IMR-90 (cell line): ENCODE measurements at regions not wholly inside any gene's neighbourhood (a gene's known extent, or its start where the extent isn't known, plus 50 kb on each side); places are given as distances from the start of the nearest gene placed in this dataset.

ENCODE experiments used
- BHLHE40 ChIP-seq: fragments of 150-350 bp; IDR thresholded peaks from 2 replicates; pipeline ENCODE4 v1.6.1; 2016; ENCODE audit warnings: mild to moderate bottlenecking, low read depth, low read length
- ELK1 ChIP-seq: fragments of 150-350 bp; IDR thresholded peaks from 2 replicates; pipeline ENCODE4 v1.6.1; 2016; ENCODE audit warnings: low read depth, mild to moderate bottlenecking, low read length, moderate library complexity, borderline replicate concordance
- FOS ChIP-seq: fragments of 150-350 bp; IDR thresholded peaks from 2 replicates; pipeline ENCODE4 v1.6.1; 2016; ENCODE audit warnings: low read depth, low read length
- MAFK ChIP-seq: IDR thresholded peaks from 2 replicates; pipeline ENCODE4 v1.6.1; 2012; ENCODE audit warnings: low read depth, low read length, improper control_type of control experiment
- MAZ ChIP-seq: IDR thresholded peaks from 2 replicates; pipeline ENCODE4 v1.6.1; 2012; ENCODE audit warnings: low read depth, mild to moderate bottlenecking, low read length, improper control_type of control experiment, moderate library complexity, borderline replicate concordance
- POLR2A ChIP-seq: IDR thresholded peaks from 2 replicates; pipeline ENCODE4 v1.6.1; 2012; ENCODE audit warnings: mild to moderate bottlenecking, low read depth, low read length
- RAD21 ChIP-seq: IDR thresholded peaks from 2 replicates; pipeline ENCODE4 v1.6.1; 2012; ENCODE audit warnings: low read length, improper control_type of control experiment
- RFX5 ChIP-seq: IDR thresholded peaks from 2 replicates; pipeline ENCODE4 v1.8.0; 2012; ENCODE audit warnings: low read depth, mild to moderate bottlenecking, low read length, moderate library complexity
- TF ChIP-seq, protein P1 (sequence below): conservative IDR thresholded peaks from 2 replicates; pipeline ENCODE4 v1.5.1; 2012; ENCODE audit warnings: mild to moderate bottlenecking, low read depth, low read length, improper control_type of control experiment

GRCh38 chr9:4927701-4928100 lies 57.4 kb upstream of the JAK2 start:
- no peak for TF ChIP-seq ELK1
- TF ChIP-seq, protein P1, sequence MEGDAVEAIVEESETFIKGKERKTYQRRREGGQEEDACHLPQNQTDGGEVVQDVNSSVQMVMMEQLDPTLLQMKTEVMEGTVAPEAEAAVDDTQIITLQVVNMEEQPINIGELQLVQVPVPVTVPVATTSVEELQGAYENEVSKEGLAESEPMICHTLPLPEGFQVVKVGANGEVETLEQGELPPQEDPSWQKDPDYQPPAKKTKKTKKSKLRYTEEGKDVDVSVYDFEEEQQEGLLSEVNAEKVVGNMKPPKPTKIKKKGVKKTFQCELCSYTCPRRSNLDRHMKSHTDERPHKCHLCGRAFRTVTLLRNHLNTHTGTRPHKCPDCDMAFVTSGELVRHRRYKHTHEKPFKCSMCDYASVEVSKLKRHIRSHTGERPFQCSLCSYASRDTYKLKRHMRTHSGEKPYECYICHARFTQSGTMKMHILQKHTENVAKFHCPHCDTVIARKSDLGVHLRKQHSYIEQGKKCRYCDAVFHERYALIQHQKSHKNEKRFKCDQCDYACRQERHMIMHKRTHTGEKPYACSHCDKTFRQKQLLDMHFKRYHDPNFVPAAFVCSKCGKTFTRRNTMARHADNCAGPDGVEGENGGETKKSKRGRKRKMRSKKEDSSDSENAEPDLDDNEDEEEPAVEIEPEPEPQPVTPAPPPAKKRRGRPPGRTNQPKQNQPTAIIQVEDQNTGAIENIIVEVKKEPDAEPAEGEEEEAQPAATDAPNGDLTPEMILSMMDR: no peak
- no peak for TF ChIP-seq RAD21
- TF ChIP-seq BHLHE40: no peak
- TF ChIP-seq RFX5: no peak
- TF ChIP-seq POLR2A: no peak
- TF ChIP-seq FOS: no peak
- TF ChIP-seq MAFK: no peak
- TF ChIP-seq MAZ: no peak
